SU-DHL-6 (cell line): ENCODE measurements at regions not wholly inside any gene's neighbourhood (a gene's known extent, or its start where the extent isn't known, plus 50 kb on each side); places are given as distances from the start of the nearest gene placed in this dataset.

Experiments
- EZH2phosphoT487 ChIP-seq: fragments of 200-600 bp; sonication (generic), shearing (Covaris generic); conservative IDR thresholded peaks from 2 replicates; pipeline ENCODE4 v1.6.1; 2018; ENCODE audit warnings: mild to moderate bottlenecking, antibody characterized with exemption, low read length, moderate library complexity, mixed read lengths
- TF ChIP-seq, protein P1 (sequence below): fragments of 200-600 bp; sonication (generic); IDR thresholded peaks from one replicate; pipeline ENCODE4 v1.5.1; 2017; ENCODE audit warnings: antibody characterized with exemption, mild to moderate bottlenecking, low read length, moderate library complexity; ENCODE audit not compliant: insufficient read depth, poor library complexity, severe bottlenecking

DNA sequence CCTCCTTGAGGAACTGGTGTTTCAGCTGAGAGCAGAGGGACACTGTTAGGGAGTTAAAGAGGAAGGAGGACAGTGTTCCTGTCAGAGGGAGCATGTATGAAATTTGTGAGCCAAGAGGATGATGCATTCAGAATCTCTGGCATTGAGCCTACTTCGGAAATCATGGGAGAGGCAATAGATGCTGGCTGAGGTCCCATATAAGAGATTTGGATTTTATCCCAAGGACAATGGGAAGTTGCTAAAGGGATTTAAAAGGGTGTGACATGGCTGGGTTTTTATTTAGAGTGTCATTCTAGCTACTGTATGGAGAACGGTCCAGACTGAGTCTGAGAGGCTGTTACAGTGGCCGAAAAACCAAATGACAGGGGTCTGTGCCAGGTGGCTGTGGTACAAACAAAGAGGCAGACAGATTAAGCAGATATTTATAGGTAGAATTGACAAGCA lies 403.2 kb upstream of the B3GALT2 start:
- TF ChIP-seq, protein P1, sequence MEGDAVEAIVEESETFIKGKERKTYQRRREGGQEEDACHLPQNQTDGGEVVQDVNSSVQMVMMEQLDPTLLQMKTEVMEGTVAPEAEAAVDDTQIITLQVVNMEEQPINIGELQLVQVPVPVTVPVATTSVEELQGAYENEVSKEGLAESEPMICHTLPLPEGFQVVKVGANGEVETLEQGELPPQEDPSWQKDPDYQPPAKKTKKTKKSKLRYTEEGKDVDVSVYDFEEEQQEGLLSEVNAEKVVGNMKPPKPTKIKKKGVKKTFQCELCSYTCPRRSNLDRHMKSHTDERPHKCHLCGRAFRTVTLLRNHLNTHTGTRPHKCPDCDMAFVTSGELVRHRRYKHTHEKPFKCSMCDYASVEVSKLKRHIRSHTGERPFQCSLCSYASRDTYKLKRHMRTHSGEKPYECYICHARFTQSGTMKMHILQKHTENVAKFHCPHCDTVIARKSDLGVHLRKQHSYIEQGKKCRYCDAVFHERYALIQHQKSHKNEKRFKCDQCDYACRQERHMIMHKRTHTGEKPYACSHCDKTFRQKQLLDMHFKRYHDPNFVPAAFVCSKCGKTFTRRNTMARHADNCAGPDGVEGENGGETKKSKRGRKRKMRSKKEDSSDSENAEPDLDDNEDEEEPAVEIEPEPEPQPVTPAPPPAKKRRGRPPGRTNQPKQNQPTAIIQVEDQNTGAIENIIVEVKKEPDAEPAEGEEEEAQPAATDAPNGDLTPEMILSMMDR: no peak
- no peak for TF ChIP-seq EZH2phosphoT487
